ENCODE measurements at regions not wholly inside any gene's neighbourhood (a gene's known extent, or its start where the extent isn't known, plus 50 kb on each side); places are given as distances from the start of the nearest gene placed in this dataset.
A peak's percentile ranks its signal among the peaks of the same experiment; 100 is the strongest.

DNA sequence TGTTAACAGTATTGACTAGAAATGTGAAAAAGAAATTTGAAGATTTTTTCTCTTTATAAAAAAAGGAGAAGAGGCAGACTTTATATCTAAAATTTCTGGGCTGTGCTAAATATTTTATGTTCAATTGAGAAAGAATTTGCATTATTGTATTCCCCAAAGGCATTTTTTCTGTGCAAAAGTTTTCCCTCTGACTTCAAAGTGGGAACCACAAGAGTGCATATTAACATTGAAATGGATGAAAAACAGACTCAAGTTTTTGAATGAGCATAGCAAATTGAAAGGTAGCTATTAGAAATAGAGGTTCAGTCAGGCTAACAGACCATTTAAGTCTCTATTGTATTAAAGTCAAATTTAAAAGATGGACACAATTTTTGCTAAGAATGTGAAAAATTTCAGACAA, 95.2 kb downstream of the RASSF9 start (continued):
- no peak for TF ChIP-seq ZNF532 (CRISPR knock-in tag; IDR thresholded peaks at IDR 0.05; ENCODE audit: borderline replicate concordance)
- TF ChIP-seq ZBTB21 (CRISPR knock-in tag; IDR thresholded peaks at IDR 0.05; ENCODE audit: borderline replicate concordance), result no peak
- TF ChIP-seq ZNF416 (CRISPR knock-in tag; IDR thresholded peaks at IDR 0.05), result no peak
- no peak for TF ChIP-seq TCF7 (CRISPR knock-in tag; IDR thresholded peaks at IDR 0.05; ENCODE audit: low read depth)
- TF ChIP-seq MAX (CRISPR knock-in tag; IDR thresholded peaks at IDR 0.05), result no peak
- TF ChIP-seq GRHL2 (CRISPR knock-in tag; IDR thresholded peaks at IDR 0.05; ENCODE audit: insufficient replicate concordance, severe bottlenecking), result no peak

DNA sequence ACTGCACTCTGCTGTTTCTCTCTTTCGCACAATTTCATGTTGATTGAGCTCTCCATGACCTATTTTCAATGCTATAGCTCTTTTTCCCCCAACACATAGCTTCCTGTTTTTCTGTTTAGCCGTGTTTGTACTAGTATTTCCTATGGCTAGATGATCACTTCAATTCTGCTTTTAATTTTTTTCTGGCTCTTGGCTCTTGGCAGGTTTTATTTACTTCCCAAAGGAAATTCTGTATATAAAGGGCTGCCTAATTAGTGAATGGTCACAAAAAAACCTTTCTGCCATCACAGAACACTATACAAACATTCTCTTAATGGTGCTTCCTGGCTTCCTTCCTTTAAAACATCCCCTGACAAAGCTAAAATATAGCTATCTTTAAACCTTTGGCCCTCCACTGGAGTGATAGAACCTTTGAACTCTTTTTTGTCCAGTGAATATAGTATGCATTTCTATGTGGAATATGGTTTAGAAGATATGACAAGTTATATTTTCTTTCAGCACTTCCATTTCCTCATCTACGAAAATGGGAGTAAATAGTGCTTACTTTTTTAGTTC, 88.2 kb downstream of the RASSF9 start:
- no peak overlapping the region for H3K4me3 Mint-ChIP-seq
- no peak for ATAC-seq
- H3K27ac Mint-ChIP-seq, result peak overlapping the region; percentile 19; the same call in 1 of the 2 replicates
- H3K27me3 Mint-ChIP-seq (ENCODE audit: low read depth), result no peaks in the 10 kb centered on the region
- no peak for TF ChIP-seq SMAD4 (CRISPR knock-in tag; IDR thresholded peaks at IDR 0.05)
- peaks cover 14% of the 10 kb centered on the region for H3K4me1 Mint-ChIP-seq
- DNase-seq (ENCODE audit: low spot score), result no peak
- 0 out of 2 replicates have a peak, but pooled peaks cover under 1% of the 10 kb centered on the region for H3K9me3 Mint-ChIP-seq
- H3K36me3 Mint-ChIP-seq, result no peaks in the 10 kb centered on the region
- CTCF ChIA-PET, result no interaction called here
- POLR2A ChIA-PET, result no interaction called here

Data from WTC11 (cell line).